Activated CD4-positive, alpha-beta T cell treated with anti-CD3 and anti-CD28 coated beads for 36 hours (primary cell): ENCODE measurements at regions not wholly inside any gene's neighbourhood (a gene's known extent, or its start where the extent isn't known, plus 50 kb on each side); places are given as distances from the start of the nearest gene placed in this dataset.

Experiments
- ATAC-seq: fragments of 200-7000 bp; cut with Tn5 transposase; one replicate; pipeline ENCODE4 v1.10.0; 2021; ENCODE audit warnings: mild to moderate bottlenecking, moderate library complexity
- CTCF ChIA-PET: fragments of 350-600 bp; sonication (Branson Sonifier 250); formaldehyde crosslinking; loops from one replicate; lab custom pipeline; 2021; ENCODE audit warnings: antibody characterized with exemption; lab: Charles Lee
- POLR2A ChIA-PET: fragments of 350-600 bp; sonication (Branson Sonifier 250); formaldehyde crosslinking; loops from one replicate; lab custom pipeline; 2021; ENCODE audit warnings: antibody characterized with exemption, inconsistent platforms; lab: Charles Lee
- DNase-seq: peaks from one replicate; pipeline ENCODE4 v3.0.0-alpha.2; 2020
- H3K27ac Mint-ChIP-seq: one replicate; pipeline ENCODE4 v1.8.0; 2021; ENCODE audit warnings: mixed read lengths
- H3K27me3 Mint-ChIP-seq: one replicate; pipeline ENCODE4 v1.8.0; 2021; ENCODE audit warnings: mixed read lengths
- H3K36me3 Mint-ChIP-seq: one replicate; pipeline ENCODE4 v1.8.0; 2021; ENCODE audit warnings: low read depth, mixed read lengths
- H3K4me1 Mint-ChIP-seq: one replicate; pipeline ENCODE4 v1.8.0; 2021; ENCODE audit warnings: mixed read lengths
- H3K4me3 Mint-ChIP-seq: one replicate; pipeline ENCODE4 v1.8.0; 2021; ENCODE audit warnings: mild to moderate bottlenecking, moderate library complexity, mixed read lengths
- H3K9me3 Mint-ChIP-seq: one replicate; pipeline ENCODE4 v1.8.0; 2021; ENCODE audit warnings: low read depth, mixed read lengths
- intact Hi-C, 2 experiments: fragments of 100-400 bp; cut with DNase I in 1 of 2; cut with micrococcal nuclease in 1 of 2; formaldehyde crosslinking; loops; one replicate each; pipeline versions ENCODE4 v1.14.2 to v1.15.1; 2022 to 2024; cut with DNase I, micrococcal nuclease

DNA sequence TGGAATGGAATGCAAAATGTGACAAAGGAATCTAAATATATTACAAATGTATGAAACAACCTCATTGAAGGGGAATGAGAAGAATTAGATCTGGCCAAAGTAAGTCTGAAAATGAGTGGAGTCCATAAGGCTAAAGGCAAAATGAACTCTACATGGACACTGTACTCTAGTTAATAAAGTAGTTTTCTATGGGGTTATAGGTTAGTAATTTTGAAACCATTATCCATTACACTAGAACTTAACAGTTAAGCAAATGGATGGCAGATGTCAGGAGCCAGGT, 222.1 kb downstream of the NUAK1 start:
- Mint-ChIP-seq H3K4me3 (no peak overlapping the region), H3K36me3 (no peaks in the 10 kb centered on the region), H3K27me3 (peaks cover 5% of the 10 kb centered on the region), H3K27ac (no peak overlapping the region), H3K4me1 (no peaks in the 10 kb centered on the region), H3K9me3 (no peaks in the 10 kb centered on the region)
- ChIA-PET CTCF (no interaction called here), POLR2A (no interaction called here)
- ATAC-seq (no peak), DNase-seq (no peak)
- intact Hi-C loops, result no loop called here

DNA sequence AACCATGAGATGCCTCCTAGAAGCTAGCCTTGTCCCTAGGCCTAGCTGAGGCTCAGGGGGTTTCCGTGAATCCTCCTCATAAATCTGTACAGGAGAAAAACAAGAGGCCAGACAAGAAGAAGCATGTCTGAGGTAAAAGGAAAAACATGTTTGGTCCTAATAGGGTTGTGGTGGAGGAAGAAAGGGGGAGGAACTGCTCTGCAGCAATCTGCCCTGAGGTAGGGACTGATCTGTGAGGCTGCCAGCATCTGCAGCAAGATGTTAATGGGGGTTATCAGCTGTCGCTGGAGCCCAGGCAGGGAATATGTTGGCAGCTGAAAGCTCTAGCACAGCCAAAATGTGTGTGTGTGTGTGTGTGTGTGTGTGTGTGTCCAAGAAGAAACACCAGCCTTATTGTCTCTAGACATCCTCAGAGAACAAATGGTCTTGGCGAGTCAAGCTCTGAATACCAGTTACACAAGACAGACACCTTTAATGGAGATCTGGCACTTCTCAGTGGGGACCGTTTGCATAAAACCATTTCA, 218.5 kb downstream of the NUAK1 start:
- ChIA-PET CTCF (interaction anchor here (1.3 kb wide), 1 partner anchor 500 kb away, joined by 3 read pairs; no protein-coding TSS in a partner anchor), POLR2A (no interaction called here)
- Mint-ChIP-seq H3K9me3 (no peaks in the 10 kb centered on the region), H3K36me3 (no peaks in the 10 kb centered on the region), H3K27me3 (peaks cover 2% of the 10 kb centered on the region), H3K4me3 (no peak overlapping the region), H3K4me1 (no peaks in the 10 kb centered on the region), H3K27ac (no peak overlapping the region)
- DNase-seq (no peak), ATAC-seq (no peak)
- intact Hi-C loops, result no loop called here

GRCh38 chr12:105921055-105921454, 217.7 kb downstream of the NUAK1 start:
- Mint-ChIP-seq H3K36me3 (no peaks in the 10 kb centered on the region), H3K27me3 (peaks cover 2% of the 10 kb centered on the region), H3K9me3 (no peaks in the 10 kb centered on the region), H3K4me1 (no peaks in the 10 kb centered on the region), H3K27ac (no peak overlapping the region), H3K4me3 (no peak overlapping the region)
- POLR2A ChIA-PET, result no interaction called here
- ATAC-seq, result no peak
- no peak for DNase-seq
- CTCF ChIA-PET, result interaction anchor here (1.3 kb wide), 1 partner anchor 501 kb away, joined by 3 read pairs; no protein-coding TSS in a partner anchor
- intact Hi-C loops, result no loop called here

DNA sequence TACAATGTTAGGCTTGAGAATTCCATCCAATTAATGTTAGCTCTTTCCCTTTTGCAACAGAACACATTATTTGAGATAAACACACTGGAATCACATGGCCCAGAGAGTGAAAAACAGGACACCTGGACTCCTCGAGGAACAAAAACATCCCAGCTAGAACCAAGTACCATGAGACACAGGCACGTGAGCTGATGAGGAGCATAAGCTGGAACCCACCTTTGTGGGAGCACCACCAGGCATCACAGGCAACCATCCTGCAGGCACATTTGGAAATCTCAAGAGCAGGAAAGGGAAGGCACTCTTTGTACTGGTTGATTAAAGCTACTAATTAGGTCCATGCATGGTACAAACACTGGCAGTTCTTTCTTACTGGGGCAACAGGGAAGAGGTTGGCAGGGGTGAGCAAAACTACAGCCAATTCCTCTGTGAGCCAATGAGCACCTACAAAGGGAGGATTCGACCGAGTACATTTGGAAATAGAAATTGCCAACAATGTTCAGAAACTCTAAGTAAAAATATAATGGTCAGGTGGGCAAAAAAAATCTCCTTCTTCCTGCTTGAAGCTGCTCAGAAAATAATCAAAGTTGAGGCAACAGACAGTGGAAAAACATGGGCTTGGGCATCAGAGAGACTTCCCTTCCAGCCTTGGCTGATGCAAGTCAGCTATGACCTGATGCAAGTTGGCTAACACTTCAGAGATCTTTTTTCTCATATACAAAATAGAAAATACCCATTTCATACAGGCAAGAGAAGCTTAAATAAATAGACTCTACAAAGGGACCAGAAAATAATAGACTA, 216.7 kb downstream of the NUAK1 start:
- H3K4me3 Mint-ChIP-seq, result no peak overlapping the region

GRCh38 chr12:105922670-105923102, 216.1 kb downstream of the NUAK1 start:
- peaks cover 4% of the 10 kb centered on the region for H3K27me3 Mint-ChIP-seq
- intact Hi-C loops, result no loop called here
- POLR2A ChIA-PET, result no interaction called here

More for the DNA sequence above, 216.7 kb downstream of the NUAK1 start:
- ChIA-PET POLR2A (no interaction called here), CTCF (no interaction called here)
- H3K36me3 Mint-ChIP-seq, result no peaks in the 10 kb centered on the region
- no peak for ATAC-seq
- no peaks in the 10 kb centered on the region for H3K4me1 Mint-ChIP-seq
- DNase-seq, result no peak
- intact Hi-C loops, result no loop called here
- H3K27ac Mint-ChIP-seq, result no peak overlapping the region
- H3K27me3 Mint-ChIP-seq, result peaks cover 4% of the 10 kb centered on the region
- no peaks in the 10 kb centered on the region for H3K9me3 Mint-ChIP-seq

GRCh38 chr12:105924526-105925208, 214.1 kb downstream of the NUAK1 start:
- Mint-ChIP-seq H3K4me1 (no peaks in the 10 kb centered on the region), H3K27me3 (peaks cover 2% of the 10 kb centered on the region), H3K4me3 (no peak overlapping the region), H3K27ac (no peak overlapping the region), H3K36me3 (no peaks in the 10 kb centered on the region), H3K9me3 (peaks cover 2% of the 10 kb centered on the region)
- DNase-seq (no peak), ATAC-seq (no peak)
- ChIA-PET CTCF (no interaction called here), POLR2A (no interaction called here)
- intact Hi-C loops, result no loop called here

More at GRCh38 chr12:105922670-105923102, 216.1 kb downstream of the NUAK1 start:
- ATAC-seq (no peak), DNase-seq (no peak)
- H3K27ac Mint-ChIP-seq, result no peak overlapping the region
- no peak overlapping the region for H3K4me3 Mint-ChIP-seq
- no peaks in the 10 kb centered on the region for H3K36me3 Mint-ChIP-seq
- H3K4me1 Mint-ChIP-seq, result no peaks in the 10 kb centered on the region
- peaks cover 2% of the 10 kb centered on the region for H3K9me3 Mint-ChIP-seq
- CTCF ChIA-PET, result no interaction called here

- intact Hi-C loops, result no loop called here
- no peaks in the 10 kb centered on the region for H3K36me3 Mint-ChIP-seq
- POLR2A ChIA-PET, result no interaction called here
- ATAC-seq (no peak), DNase-seq (no peak)
- peaks cover 2% of the 10 kb centered on the region for H3K27me3 Mint-ChIP-seq
- no peaks in the 10 kb centered on the region for H3K4me1 Mint-ChIP-seq
- CTCF ChIA-PET, result no interaction called here
- H3K4me3 Mint-ChIP-seq, result no peak overlapping the region
- no peak overlapping the region for H3K27ac Mint-ChIP-seq
- H3K9me3 Mint-ChIP-seq, result peaks cover 2% of the 10 kb centered on the region
Measured at GRCh38 chr12:105927564-105927963, 211.2 kb downstream of the NUAK1 start.

DNA sequence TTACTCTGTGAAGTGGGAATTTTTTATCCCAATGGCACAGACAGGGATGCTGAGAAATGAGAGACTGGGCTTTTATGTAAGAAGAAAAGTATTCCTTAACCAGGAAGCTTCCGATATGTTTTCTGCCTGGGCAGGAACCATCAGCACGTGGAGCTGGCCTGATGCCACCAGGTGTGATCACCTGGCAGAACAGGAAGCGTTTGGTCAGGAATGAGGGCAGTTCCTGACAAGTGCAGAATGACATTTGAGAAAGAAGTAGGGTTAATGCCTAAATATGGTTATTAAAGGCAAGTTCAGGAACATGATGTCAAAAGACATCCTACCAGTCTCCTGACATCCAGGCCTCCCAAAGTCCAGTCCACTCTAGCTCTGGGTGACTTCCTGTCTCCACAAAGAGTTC, 210.3 kb downstream of the NUAK1 start:
- no peak overlapping the region for H3K4me3 Mint-ChIP-seq
- POLR2A ChIA-PET, result no interaction called here
- CTCF ChIA-PET, result interaction anchor here (0.6 kb wide), 1 partner anchor 302 kb away, joined by 3 read pairs; no protein-coding TSS in a partner anchor
- H3K36me3 Mint-ChIP-seq, result no peaks in the 10 kb centered on the region
- intact Hi-C loops, result no loop called here
- peaks cover 2% of the 10 kb centered on the region for H3K27me3 Mint-ChIP-seq
- ATAC-seq (no peak), DNase-seq (no peak)
- H3K9me3 Mint-ChIP-seq, result peaks cover 2% of the 10 kb centered on the region
- H3K27ac Mint-ChIP-seq, result no peak overlapping the region
- no peaks in the 10 kb centered on the region for H3K4me1 Mint-ChIP-seq

- Mint-ChIP-seq H3K4me1 (no peaks in the 10 kb centered on the region), H3K9me3 (peaks cover 2% of the 10 kb centered on the region), H3K27me3 (peaks cover 2% of the 10 kb centered on the region), H3K36me3 (no peaks in the 10 kb centered on the region), H3K27ac (no peak overlapping the region), H3K4me3 (no peak overlapping the region)
- DNase-seq, result no peak
- POLR2A ChIA-PET, result no interaction called here
- CTCF ChIA-PET, result no interaction called here
- intact Hi-C loops, result no loop called here
- ATAC-seq, result no peak
Measured at GRCh38 chr12:105929192-105929591, 209.6 kb downstream of the NUAK1 start.

GRCh38 chr12:105930557-105931503, 207.9 kb downstream of the NUAK1 start:
- no peak for ATAC-seq
- Mint-ChIP-seq H3K4me3 (no peak overlapping the region), H3K27ac (no peak overlapping the region)

More at GRCh38 chr12:105930557-105931503, 207.9 kb downstream of the NUAK1 start:
- H3K36me3 Mint-ChIP-seq, result no peaks in the 10 kb centered on the region
- no peak for DNase-seq
- POLR2A ChIA-PET, result no interaction called here
- CTCF ChIA-PET, result no interaction called here
- intact Hi-C loops, result no loop called here
- peaks cover 2% of the 10 kb centered on the region for H3K27me3 Mint-ChIP-seq
- H3K9me3 Mint-ChIP-seq, result peaks cover 2% of the 10 kb centered on the region
- no peaks in the 10 kb centered on the region for H3K4me1 Mint-ChIP-seq
